Lower leg skin (tissue), 3 donors: ENCODE measurements at regions not wholly inside any gene's neighbourhood (a gene's known extent, or its start where the extent isn't known, plus 50 kb on each side); places are given as distances from the start of the nearest gene placed in this dataset.

ENCODE experiments used
- POLR2A ChIP-seq, 2 donors: fragments of 450-650 bp; IDR thresholded peaks; one replicate each; pipeline ENCODE4 v1.6.1; 2016 to 2017; ENCODE audit warnings: antibody characterized with exemption in 2 of 2, mild to moderate bottlenecking in 1 of 2, moderate library complexity in 1 of 2
- TF ChIP-seq, protein P1 (sequence below), 3 donors: fragments of 450-650 bp; IDR thresholded peaks; one replicate each; pipeline ENCODE4 v1.5.1; 2016; ENCODE audit warnings: antibody characterized with exemption in 3 of 3, mild to moderate bottlenecking in 3 of 3, moderate library complexity in 2 of 3

DNA sequence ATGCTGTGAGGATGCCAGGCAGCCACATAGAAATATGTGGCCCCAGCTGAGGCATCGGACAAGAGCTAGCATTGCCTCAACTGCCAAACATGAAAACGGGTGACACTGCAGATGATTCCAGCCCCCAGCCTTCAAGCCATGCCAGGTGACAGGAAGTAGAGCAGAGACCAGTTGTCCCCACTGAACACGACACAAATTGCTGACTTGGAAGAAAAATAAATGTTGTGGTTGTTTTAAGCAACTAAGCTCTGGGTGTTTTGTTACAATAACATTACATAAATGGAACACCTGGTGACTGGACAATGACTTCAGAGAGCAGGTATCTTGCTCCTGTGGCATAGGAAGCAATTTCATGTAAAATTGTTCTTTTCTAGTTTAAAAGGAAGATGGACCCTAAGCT lies 154.2 kb downstream of the KIF4B start:
- TF ChIP-seq, protein P1, sequence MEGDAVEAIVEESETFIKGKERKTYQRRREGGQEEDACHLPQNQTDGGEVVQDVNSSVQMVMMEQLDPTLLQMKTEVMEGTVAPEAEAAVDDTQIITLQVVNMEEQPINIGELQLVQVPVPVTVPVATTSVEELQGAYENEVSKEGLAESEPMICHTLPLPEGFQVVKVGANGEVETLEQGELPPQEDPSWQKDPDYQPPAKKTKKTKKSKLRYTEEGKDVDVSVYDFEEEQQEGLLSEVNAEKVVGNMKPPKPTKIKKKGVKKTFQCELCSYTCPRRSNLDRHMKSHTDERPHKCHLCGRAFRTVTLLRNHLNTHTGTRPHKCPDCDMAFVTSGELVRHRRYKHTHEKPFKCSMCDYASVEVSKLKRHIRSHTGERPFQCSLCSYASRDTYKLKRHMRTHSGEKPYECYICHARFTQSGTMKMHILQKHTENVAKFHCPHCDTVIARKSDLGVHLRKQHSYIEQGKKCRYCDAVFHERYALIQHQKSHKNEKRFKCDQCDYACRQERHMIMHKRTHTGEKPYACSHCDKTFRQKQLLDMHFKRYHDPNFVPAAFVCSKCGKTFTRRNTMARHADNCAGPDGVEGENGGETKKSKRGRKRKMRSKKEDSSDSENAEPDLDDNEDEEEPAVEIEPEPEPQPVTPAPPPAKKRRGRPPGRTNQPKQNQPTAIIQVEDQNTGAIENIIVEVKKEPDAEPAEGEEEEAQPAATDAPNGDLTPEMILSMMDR (IDR thresholded peaks at IDR 0.05): no peak
- TF ChIP-seq POLR2A (IDR thresholded peaks at IDR 0.05): no peak
